Adrenal gland (tissue), 5 donors: ENCODE measurements at regions not wholly inside any gene's neighbourhood (a gene's known extent, or its start where the extent isn't known, plus 50 kb on each side); places are given as distances from the start of the nearest gene placed in this dataset.

Experiments used
- CTCF ChIP-seq, 6 experiments: fragments of 450-650 bp in 4 of 6; fragments of 200-600 bp in 2 of 6; sonication (generic) in 1 of 6; IDR thresholded peaks; 1 replicate in 5 of 6; 2 replicates in 1 of 6; pipeline versions ENCODE4 v1.5.1 to v1.8.0; 2016 to 2021; ENCODE audit warnings: antibody characterized with exemption in 6 of 6, mild to moderate bottlenecking in 2 of 6, moderate library complexity in 1 of 6
- POLR2A ChIP-seq, 2 donors: fragments of 450-650 bp; IDR thresholded peaks; one replicate each; pipeline ENCODE4 v1.6.1; 2017; ENCODE audit warnings: antibody characterized with exemption in 2 of 2, mild to moderate bottlenecking in 2 of 2, moderate library complexity in 1 of 2
- donor health status: DM: no; HTN: no; CAD: no.

GRCh38 chr5:156126716-156127115 is 200.2 kb upstream of the SGCD start:
- no peak for TF ChIP-seq CTCF (IDR thresholded peaks at IDR 0.05)
- no peak for TF ChIP-seq POLR2A (IDR thresholded peaks at IDR 0.05)
